ENCODE measurements at regions not wholly inside any gene's neighbourhood (a gene's known extent, or its start where the extent isn't known, plus 50 kb on each side); places are given as distances from the start of the nearest gene placed in this dataset.

- no peak for TF ChIP-seq CTCF (IDR thresholded peaks at IDR 0.05; ENCODE audit: low read depth, low read length, missing control alignments)
- no peak for DNase-seq (ENCODE audit: extremely low read depth, low read depth)
- no peak overlapping the region for H3K4me3 ChIP-seq (replicated peaks; ENCODE audit: low read depth, low read length)
These were observed 143.7 kb upstream of the PABPC4L start for GRCh38 chr4:134345244-134345643.

GRCh38 chr4:134343656-134344055 lies 142.1 kb upstream of the PABPC4L start:
- TF ChIP-seq CTCF (IDR thresholded peaks at IDR 0.05; ENCODE audit: low read depth, low read length, missing control alignments) = no peak
- no peak overlapping the region for H3K4me3 ChIP-seq (replicated peaks; ENCODE audit: low read depth, low read length)
- DNase-seq (ENCODE audit: extremely low read depth, low read depth) = no peak

- DNase-seq (ENCODE audit: extremely low read depth, low read depth) = no peak
- H3K4me3 ChIP-seq (replicated peaks; ENCODE audit: low read depth, low read length) = no peak overlapping the region
- TF ChIP-seq CTCF (IDR thresholded peaks at IDR 0.05; ENCODE audit: low read depth, low read length, missing control alignments) = no peak
These were observed 141.5 kb upstream of the PABPC4L start for GRCh38 chr4:134343081-134343480.

GRCh38 chr4:134337574-134337973 lies 136.0 kb upstream of the PABPC4L start:
- no peak for DNase-seq (ENCODE audit: extremely low read depth, low read depth)
- H3K4me3 ChIP-seq (replicated peaks; ENCODE audit: low read depth, low read length) = no peak overlapping the region
- TF ChIP-seq CTCF (IDR thresholded peaks at IDR 0.05; ENCODE audit: low read depth, low read length, missing control alignments) = no peak

- no peak for DNase-seq (ENCODE audit: extremely low read depth, low read depth)
- no peak for TF ChIP-seq CTCF (IDR thresholded peaks at IDR 0.05; ENCODE audit: low read depth, low read length, missing control alignments)
- H3K4me3 ChIP-seq (replicated peaks; ENCODE audit: low read depth, low read length) = no peak overlapping the region
These were observed 127.2 kb upstream of the PABPC4L start for GRCh38 chr4:134328741-134329140.

GRCh38 chr4:134327274-134328122 lies 125.9 kb upstream of the PABPC4L start:
- no peak for DNase-seq (ENCODE audit: extremely low read depth, low read depth)
- no peak for TF ChIP-seq CTCF (IDR thresholded peaks at IDR 0.05; ENCODE audit: low read depth, low read length, missing control alignments)
- no peak overlapping the region for H3K4me3 ChIP-seq (replicated peaks; ENCODE audit: low read depth, low read length)

Measured in HFF-Myc (cell line).